NCI-H1417 (cell line): ENCODE measurements at regions not wholly inside any gene's neighbourhood (a gene's known extent, or its start where the extent isn't known, plus 50 kb on each side); places are given as distances from the start of the nearest gene placed in this dataset.
A peak's percentile ranks its signal among the peaks of the same experiment; 100 is the strongest.
"Not testable (repeated sequence)": the region's sequence is repeated elsewhere in the genome, so short reads cannot be mapped to it uniquely, and the experiment has no call there.

Experiments used
- DNase-seq, 3 experiments: peaks; one replicate each; lab custom pipeline; 2025; lab: John Stamatoyannopoulos, UW

GRCh38 chr17:62197156-62197555, 132.1 kb upstream of the MED13 start:
- DNase-seq = not testable (repeated sequence)

- not testable (repeated sequence) for DNase-seq
Measured at GRCh38 chr17:62196587-62196986, 131.5 kb upstream of the MED13 start.

GRCh38 chr17:62194401-62194800, 129.3 kb upstream of the MED13 start:
- DNase-seq = no peak

GRCh38 chr17:62193249-62193648, 128.2 kb upstream of the MED13 start:
- no peak for DNase-seq

GRCh38 chr17:62191390-62192361, 126.6 kb upstream of the MED13 start:
- DNase-seq = no peak

- DNase-seq = peak in 1 of 3 experiments; percentile 19
Measured at GRCh38 chr17:62189377-62189776, 124.3 kb upstream of the MED13 start.

GRCh38 chr17:62188713-62189112, 123.6 kb upstream of the MED13 start:
- no peak for DNase-seq

- no peak for DNase-seq
Measured at GRCh38 chr17:62187681-62188080, 122.6 kb upstream of the MED13 start.

GRCh38 chr17:62186841-62187240, 121.8 kb upstream of the MED13 start:
- no peak for DNase-seq

- no peak for DNase-seq
Measured at GRCh38 chr17:62180772-62181171, 115.7 kb upstream of the MED13 start.

GRCh38 chr17:62179525-62180161, 114.6 kb upstream of the MED13 start:
- DNase-seq = peak in 1 of 3 experiments; percentile 7

GRCh38 chr17:62178579-62178978, 113.5 kb upstream of the MED13 start:
- no peak for DNase-seq

- DNase-seq = no peak
Measured at GRCh38 chr17:62172492-62173291, 107.6 kb upstream of the MED13 start.

- DNase-seq = no peak
Measured at GRCh38 chr17:62167076-62167475, 102.0 kb upstream of the MED13 start.

- no peak for DNase-seq
Measured at GRCh38 chr17:62164747-62165722, 100.0 kb upstream of the MED13 start.

- peak in 1 of 3 experiments; percentile 5 for DNase-seq
Measured at GRCh38 chr17:62163847-62164246, 98.8 kb upstream of the MED13 start.

GRCh38 chr17:62162898-62163297, 97.8 kb upstream of the MED13 start:
- no peak for DNase-seq

- no peak for DNase-seq
Measured at GRCh38 chr17:62161405-62162148, 96.5 kb upstream of the MED13 start.

GRCh38 chr17:62160816-62161215, 95.7 kb upstream of the MED13 start:
- no peak for DNase-seq

- DNase-seq = no peak
Measured at GRCh38 chr17:62159994-62160393, 94.9 kb upstream of the MED13 start.
